NB4 (cell line): ENCODE measurements at regions not wholly inside any gene's neighbourhood (a gene's known extent, or its start where the extent isn't known, plus 50 kb on each side); places are given as distances from the start of the nearest gene placed in this dataset.

Source experiments
- POLR2A ChIP-seq: IDR thresholded peaks from 2 replicates; pipeline ENCODE4 v1.6.1; 2011; ENCODE audit warnings: mild to moderate bottlenecking; ENCODE audit not compliant: insufficient read length; ENCODE audit errors: extremely low read depth
- TF ChIP-seq, protein P1 (sequence below): IDR thresholded peaks from one replicate; pipeline ENCODE4 v1.5.1; 2012; ENCODE audit warnings: low read depth, low read length

DNA sequence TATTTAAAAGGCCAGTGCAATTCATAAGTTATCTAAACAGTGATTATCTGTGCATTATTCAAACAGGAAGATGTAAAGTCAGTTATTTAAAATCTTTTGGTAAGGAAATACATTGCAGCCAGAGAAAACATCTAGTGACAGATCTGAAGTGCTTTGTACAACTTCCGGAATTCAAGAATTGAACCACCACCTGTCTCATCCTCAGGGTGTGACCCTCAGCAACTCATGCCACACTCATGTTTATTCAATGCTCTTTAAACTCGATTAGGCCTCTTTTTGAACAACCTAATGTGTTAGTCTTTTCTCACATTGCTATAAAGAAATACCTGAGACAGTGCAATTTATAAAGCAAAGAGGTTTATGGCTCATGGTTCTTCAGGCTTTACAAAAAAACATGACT lies 62.6 kb upstream of the GGTLC1 start:
- TF ChIP-seq, protein P1, sequence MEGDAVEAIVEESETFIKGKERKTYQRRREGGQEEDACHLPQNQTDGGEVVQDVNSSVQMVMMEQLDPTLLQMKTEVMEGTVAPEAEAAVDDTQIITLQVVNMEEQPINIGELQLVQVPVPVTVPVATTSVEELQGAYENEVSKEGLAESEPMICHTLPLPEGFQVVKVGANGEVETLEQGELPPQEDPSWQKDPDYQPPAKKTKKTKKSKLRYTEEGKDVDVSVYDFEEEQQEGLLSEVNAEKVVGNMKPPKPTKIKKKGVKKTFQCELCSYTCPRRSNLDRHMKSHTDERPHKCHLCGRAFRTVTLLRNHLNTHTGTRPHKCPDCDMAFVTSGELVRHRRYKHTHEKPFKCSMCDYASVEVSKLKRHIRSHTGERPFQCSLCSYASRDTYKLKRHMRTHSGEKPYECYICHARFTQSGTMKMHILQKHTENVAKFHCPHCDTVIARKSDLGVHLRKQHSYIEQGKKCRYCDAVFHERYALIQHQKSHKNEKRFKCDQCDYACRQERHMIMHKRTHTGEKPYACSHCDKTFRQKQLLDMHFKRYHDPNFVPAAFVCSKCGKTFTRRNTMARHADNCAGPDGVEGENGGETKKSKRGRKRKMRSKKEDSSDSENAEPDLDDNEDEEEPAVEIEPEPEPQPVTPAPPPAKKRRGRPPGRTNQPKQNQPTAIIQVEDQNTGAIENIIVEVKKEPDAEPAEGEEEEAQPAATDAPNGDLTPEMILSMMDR, result no peak
- TF ChIP-seq POLR2A, result no peak
